HepG2 (cell line): ENCODE measurements at regions not wholly inside any gene's neighbourhood (a gene's known extent, or its start where the extent isn't known, plus 50 kb on each side); places are given as distances from the start of the nearest gene placed in this dataset.

ENCODE experiments used
- ASH2L ChIP-seq: fragments of 300-600, 200-600 bp; sonication (generic); IDR thresholded peaks from 2 replicates; pipeline ENCODE4 v1.7.0; 2017; ENCODE audit warnings: low read depth, mild to moderate bottlenecking, moderate library complexity, mixed read lengths, low read length; ENCODE audit not compliant: insufficient read length
- NR2C2 ChIP-seq: sonication (generic); formaldehyde crosslinking; IDR thresholded peaks from 2 replicates; pipeline ENCODE4 v1.4.0; 2020; ENCODE audit warnings: missing genetic modification reagents, mild to moderate bottlenecking, moderate library complexity, borderline replicate concordance
- POLR2A ChIP-seq, 2 experiments: IDR thresholded peaks; 2 replicates each; pipeline ENCODE4 v1.6.1; 2011; ENCODE audit warnings: low read depth in 2 of 2, low read length in 2 of 2, mild to moderate bottlenecking in 1 of 2, moderate library complexity in 1 of 2; ENCODE audit not compliant: insufficient read depth in 1 of 2
- RAD21 ChIP-seq: fragments of 450-650 bp; formaldehyde crosslinking; IDR thresholded peaks from 2 replicates; pipeline ENCODE4 v1.5.0; 2020; ENCODE audit warnings: mild to moderate bottlenecking
- SIN3A ChIP-seq: IDR thresholded peaks from 2 replicates; pipeline ENCODE4 v1.6.1; 2011; ENCODE audit warnings: low read depth, mild to moderate bottlenecking, control low read depth, low read length, borderline replicate concordance
- SRF ChIP-seq: IDR thresholded peaks from 2 replicates; pipeline ENCODE4 v1.6.1; 2011; ENCODE audit warnings: mild to moderate bottlenecking, low read depth, low read length, moderate library complexity
- SRSF9 ChIP-seq: fragments of 200-400 bp; formaldehyde crosslinking; IDR thresholded peaks from 2 replicates; pipeline ENCODE4 v1.6.1; 2018; ENCODE audit warnings: borderline replicate concordance, mild to moderate bottlenecking, low read depth, low read length; ENCODE audit not compliant: insufficient read depth, poor library complexity, severe bottlenecking
- TARDBP ChIP-seq: sonication (generic); formaldehyde crosslinking; IDR thresholded peaks from 2 replicates; pipeline ENCODE4 v1.8.0; 2022; ENCODE audit warnings: mild to moderate bottlenecking, missing genetic modification reagents
- TF ChIP-seq, protein P1 (sequence below): sonication (generic); formaldehyde crosslinking; IDR thresholded peaks from 2 replicates; pipeline ENCODE4 v1.4.0; 2020; ENCODE audit warnings: mild to moderate bottlenecking, missing genetic modification reagents

GRCh38 chr10:85032981-85033380 lies 704.6 kb downstream of the CCSER2 start:
- TF ChIP-seq SRSF9 (no peak), TARDBP (CRISPR knock-in tag) (no peak), RAD21 (CRISPR knock-in tag) (no peak), SRF (no peak), ASH2L (no peak), SIN3A (no peak), POLR2A (IDR thresholded peaks at IDR 0.05; ENCODE audit: insufficient read depth in 1 of 2, low read depth in 2 of 2, low read length in 2 of 2) (no peak), NR2C2 (CRISPR knock-in tag) (no peak)
- TF ChIP-seq, protein P1, sequence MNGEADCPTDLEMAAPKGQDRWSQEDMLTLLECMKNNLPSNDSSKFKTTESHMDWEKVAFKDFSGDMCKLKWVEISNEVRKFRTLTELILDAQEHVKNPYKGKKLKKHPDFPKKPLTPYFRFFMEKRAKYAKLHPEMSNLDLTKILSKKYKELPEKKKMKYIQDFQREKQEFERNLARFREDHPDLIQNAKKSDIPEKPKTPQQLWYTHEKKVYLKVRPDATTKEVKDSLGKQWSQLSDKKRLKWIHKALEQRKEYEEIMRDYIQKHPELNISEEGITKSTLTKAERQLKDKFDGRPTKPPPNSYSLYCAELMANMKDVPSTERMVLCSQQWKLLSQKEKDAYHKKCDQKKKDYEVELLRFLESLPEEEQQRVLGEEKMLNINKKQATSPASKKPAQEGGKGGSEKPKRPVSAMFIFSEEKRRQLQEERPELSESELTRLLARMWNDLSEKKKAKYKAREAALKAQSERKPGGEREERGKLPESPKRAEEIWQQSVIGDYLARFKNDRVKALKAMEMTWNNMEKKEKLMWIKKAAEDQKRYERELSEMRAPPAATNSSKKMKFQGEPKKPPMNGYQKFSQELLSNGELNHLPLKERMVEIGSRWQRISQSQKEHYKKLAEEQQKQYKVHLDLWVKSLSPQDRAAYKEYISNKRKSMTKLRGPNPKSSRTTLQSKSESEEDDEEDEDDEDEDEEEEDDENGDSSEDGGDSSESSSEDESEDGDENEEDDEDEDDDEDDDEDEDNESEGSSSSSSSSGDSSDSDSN (CRISPR knock-in tag), result no peak
